ENCODE measurements at regions not wholly inside any gene's neighbourhood (a gene's known extent, or its start where the extent isn't known, plus 50 kb on each side); places are given as distances from the start of the nearest gene placed in this dataset.

- TF ChIP-seq CTCF (IDR thresholded peaks at IDR 0.05; ENCODE audit: low read depth, low read length) (no peak), EZH2phosphoT487 (IDR thresholded peaks at IDR 0.05; ENCODE audit: low read depth) (no peak)
Observed at GRCh38 chr4:3877236-3877635, 111.1 kb downstream of the ADRA2C start.

Measured in OCI-LY3 (cell line).